ELF-1 (cell line): ENCODE measurements at regions not wholly inside any gene's neighbourhood (a gene's known extent, or its start where the extent isn't known, plus 50 kb on each side); places are given as distances from the start of the nearest gene placed in this dataset.
A peak's percentile ranks its signal among the peaks of the same experiment; 100 is the strongest.
"Not testable (repeated sequence)": the region's sequence is repeated elsewhere in the genome, so short reads cannot be mapped to it uniquely, and the experiment has no call there.

Experiments used
- DNase-seq: peaks from one replicate; pipeline ENCODE4 v3.0.0-alpha.2; 2016; ENCODE audit warnings: low read depth, low spot score

DNA sequence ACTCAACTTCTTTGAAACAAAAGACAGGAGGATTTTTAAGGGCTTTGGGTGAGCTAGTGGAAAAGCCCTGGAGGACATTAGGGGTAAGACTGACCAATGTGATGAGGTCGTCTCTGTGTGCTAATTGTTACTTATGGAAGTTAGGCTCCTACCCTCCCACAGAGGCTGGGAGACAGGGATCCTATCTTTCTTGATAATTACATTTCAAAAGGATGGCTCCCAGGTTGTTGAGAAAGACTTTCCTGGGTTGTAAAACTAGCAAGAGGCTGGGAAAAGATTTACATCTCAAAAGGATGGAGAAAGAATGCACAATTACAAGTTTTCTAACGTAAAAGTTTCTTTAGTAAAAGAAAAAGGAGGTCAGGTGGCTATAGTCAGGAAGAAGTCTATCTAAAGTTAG is 605.8 kb upstream of the GOT2 start:
- DNase-seq, result peak; percentile 58

DNA sequence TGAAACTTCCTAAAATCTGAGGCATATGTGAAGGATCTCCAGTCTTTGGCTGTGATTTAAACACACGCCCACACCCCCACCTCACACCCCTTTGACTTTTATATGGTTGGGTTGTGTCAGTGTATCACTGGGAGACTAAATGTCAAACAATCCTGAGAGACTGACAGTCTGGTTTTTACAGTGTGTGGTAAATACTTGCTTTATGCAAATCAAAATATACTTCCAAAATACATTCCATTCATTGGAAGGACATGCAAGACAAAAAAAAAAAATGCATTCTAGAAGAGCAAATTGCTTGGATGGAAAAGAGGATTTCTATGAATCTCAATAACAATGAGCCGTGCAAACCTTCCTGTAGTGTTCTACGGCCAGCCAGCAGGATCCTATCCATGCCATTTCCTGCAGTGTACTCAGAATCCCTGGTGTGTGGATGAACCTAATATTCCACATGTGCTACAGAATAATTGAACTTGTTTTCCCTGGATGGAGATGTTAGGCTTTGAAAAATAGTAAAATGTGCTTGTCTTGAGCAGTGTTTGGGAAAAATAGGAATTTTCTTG is 602.1 kb upstream of the GOT2 start:
- no peak for DNase-seq

DNA sequence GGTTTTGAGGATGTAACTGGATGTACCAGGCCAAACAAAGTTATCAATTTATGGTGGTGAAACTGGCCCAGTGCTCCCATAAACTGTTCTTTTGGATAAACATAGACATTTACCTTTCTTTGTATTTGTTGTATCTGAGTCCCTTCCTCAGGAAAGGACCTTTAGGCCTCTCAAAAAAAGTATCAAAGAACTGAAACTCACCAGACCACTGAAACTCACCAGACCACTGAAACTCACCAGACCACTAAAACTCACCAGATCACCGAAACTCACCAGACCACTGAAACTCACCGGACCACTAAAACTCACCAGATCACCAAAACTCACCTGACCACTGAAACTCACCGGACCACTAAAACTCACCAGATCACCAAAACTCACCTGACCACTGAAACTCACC is 597.6 kb upstream of the GOT2 start:
- not testable (repeated sequence) for DNase-seq

DNA sequence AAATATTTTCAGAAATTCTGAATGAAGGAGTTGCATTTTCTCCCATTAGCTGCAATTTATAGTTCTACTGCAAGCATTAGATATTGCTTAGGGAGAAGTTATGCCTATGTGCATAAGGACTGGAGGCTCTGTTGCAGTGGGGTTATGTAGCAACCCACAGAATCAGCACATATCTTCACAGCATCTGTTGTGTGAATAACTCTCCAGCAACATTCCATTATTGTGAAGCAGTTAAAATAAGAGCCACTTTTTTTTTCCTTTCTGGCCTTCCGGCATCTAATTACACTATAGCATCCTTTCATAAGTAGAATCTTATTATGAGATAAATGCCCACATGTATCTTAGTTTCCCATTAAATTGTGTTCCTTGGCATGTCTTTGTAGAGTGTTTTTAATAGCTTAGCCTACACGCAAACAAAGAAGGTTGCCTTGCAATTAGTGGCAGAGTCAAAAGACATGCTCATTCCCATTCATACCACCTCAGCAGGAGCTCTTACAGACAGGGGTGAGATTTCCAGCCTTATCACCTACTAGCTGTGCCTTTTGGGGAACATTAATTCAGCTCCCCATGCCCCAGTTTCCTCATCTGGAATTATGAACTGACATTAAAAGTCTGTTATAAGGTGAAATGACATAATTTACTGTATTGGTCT is 596.0 kb upstream of the GOT2 start:
- DNase-seq, result no peak

DNA sequence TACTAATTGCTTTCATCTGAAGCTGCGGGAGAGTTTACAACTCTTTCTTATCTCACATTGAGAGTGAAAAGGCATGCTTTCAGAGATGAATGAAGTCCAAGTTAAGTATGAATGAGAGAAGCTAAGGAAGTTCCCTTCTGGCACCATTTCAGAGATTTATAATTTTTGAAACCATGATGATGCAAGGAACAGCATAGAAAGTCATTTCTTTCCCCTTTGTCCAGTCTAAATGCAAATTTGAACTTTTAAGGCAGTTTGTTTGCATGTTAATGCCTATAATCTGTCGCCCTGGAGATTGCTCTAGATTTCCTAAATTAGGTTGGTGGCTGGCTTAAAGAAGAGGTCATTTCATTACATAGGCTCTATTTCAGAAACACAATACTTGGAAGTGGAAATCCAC is 594.8 kb upstream of the GOT2 start:
- DNase-seq, result no peak

DNA sequence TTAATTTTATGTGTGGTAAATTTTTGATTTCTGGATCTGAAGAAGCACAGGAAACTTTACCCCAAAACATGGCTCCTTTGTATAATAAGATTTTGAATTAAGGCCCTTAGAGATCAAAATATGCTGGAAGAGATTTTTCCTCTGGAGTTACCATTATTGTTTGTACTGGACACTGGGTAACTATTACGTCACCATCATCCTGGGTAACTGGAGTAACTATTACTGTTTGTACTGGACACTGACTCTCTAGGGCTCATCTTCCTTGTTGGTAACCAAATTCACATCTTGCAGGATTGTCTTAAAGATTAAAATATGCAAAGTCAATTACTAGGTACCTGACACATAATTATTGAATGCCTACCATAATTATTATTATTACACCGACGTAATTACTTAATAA is 593.8 kb upstream of the GOT2 start:
- no peak for DNase-seq

DNA sequence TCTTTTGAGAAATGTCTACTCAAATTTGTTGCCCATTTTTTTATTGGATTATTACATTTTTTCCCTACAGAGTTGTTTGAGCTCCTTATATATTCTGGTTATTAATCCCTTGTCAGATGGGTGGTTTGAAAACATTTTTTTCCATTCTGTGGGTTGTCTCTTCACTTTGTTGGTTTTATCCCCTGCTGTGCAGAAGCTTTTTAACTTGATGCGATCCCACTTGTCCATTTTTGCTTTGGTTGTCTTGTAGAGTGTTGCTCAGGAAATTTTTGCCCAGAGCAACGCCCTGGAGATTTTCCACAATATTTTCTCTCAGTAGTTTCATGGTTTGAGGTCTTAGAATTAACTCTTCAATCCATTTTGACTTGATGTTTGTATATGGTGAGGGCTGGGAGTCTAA is 592.8 kb upstream of the GOT2 start:
- DNase-seq, result no peak

DNA sequence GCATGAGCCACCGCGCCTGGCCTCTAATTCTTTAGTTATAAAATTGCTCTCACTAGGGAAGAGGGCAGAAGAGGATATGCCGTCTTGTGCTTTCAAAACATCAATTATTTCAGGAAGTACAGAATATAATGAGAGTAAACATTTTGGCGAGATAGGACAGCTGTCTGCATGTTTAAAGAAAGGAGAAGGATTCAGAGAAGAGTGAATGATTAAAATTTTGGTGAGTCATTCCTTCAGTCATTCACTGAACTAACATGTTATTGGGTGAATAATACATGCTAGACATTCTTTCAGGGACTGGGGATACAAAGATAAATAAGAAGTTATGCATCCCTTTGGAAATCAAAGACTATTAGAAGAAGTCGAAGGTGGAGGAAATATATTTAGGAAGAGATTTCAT is 590.3 kb upstream of the GOT2 start:
- DNase-seq, result no peak

DNA sequence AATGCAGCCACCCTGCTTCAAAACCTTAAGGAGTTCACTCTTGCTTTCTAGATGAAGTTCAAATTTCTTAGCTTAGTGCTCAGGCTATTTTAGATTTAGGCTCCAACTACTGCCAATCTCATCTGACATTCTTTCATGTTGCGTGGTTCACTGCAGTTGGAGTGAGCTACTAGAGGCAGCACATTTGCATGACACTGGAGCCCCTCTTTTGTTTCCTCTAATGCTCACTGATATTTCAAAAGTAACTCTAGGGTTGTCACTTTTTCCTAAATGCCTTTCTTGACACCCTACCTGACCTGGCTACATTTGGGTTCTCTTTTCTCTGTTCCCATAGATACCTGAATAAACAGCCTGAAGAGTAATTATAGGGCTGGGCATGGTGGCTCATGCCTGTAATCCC is 586.5 kb upstream of the GOT2 start:
- no peak for DNase-seq

DNA sequence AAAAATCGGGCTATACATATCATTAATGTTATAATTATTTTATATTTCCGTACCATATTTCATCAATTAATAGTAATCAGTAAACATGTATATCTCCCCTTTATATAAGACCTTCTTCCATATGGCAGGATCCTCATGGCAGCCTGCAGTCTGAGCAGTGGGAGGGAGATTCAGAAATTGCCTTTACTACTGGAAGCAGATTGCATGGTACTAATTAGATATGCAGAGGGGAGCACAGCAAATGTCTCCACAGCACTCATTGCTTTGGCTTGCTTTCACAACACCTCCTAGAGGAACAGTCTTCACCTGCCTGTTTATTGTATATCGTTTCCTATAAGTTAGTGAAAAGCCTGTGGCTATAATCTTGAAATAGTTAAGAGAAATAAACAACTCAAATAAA is 585.8 kb upstream of the GOT2 start:
- no peak for DNase-seq

DNA sequence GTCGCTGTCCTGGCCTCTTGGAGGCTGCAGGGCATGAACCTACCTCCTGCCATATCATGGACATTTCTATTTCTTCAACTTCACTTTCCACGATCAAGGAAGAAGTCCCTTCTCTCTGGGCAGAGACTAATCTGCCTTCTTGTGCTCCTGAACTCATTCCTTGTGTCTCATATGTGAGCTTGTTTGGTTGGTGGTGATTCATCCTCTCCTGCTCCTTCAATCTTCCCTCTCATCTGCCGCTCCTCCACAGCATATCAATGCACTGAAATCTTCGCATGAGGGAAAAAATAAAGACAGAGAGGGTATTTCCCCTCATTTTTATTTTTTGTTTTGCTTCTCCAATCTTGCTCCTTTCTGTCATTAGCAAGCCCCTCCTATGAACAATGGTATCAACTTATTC is 571.7 kb upstream of the GOT2 start:
- DNase-seq, result no peak

DNA sequence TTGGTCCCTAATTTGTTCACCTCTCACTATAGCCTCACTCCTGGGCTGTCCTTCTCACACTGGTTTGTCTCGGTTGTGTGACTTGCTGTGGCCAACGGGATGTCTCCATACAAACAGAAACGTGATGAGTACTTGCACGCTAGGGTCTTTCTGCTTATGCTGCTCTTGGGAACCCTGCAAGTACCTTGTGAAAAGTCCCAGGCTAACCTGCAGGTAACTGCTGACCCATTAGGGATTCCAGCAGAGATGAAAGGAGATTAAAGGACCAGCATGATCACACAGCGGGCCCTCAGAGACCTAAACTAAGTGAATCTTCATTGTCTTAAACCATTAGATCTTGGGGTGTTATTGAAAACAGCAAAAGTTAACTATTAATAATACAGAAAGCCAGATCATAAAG is 562.8 kb upstream of the GOT2 start:
- no peak for DNase-seq

DNA sequence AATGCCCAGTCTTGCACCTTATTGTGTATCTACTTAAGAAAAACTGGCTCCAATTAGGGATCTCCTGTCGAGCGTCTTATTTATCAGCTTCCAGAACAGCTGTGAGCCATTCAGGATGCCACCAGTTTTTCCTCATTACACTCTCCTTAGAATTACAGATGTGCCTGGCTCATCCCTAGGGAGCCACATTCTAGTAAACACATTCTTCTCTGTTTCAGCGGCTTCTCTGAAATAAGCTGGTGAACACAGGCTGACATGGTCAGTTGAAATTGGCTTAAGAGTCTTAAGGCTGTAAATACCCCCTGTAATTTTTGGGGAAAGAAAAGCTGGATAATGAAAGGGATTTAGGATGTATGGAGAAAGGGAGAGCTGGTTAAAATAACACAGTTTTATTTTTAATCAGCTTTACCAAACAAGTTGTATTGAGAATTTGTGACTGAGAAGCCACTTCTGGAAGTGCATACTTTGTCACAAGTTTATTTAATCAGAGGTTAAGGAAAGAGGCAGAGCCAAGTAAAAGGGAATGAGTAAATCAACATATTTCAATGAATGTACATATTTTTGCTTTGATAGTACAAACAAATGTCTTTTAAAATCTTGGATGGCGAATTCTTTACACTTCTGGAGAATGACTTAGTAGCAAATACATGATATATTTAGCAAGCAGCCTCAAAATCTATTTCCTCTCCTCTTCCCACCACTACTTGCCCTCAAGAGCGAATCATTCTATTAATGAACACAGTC is 562.0 kb upstream of the GOT2 start:
- DNase-seq, result peak; percentile 16

DNA sequence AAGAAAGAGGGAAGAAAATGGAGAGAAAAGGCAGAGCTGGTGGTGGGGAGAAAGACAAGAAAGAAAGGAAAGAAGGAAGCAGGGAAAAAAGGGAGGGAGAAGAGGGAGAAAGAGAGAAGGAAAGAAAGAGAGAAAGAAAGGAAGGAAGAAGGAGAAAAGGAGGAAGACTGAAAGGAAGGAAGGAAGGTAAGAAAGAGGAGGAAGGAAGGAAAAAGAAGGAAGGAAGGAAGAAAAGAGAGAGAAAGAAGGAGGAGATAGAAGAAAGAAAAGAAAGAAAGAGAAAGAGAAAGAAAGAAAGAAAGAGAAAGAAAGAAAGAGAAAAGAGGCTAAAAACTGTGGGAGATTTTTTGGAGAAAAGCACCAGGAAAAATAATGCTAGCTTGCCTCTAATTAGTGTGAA is 561.4 kb upstream of the GOT2 start:
- no peak for DNase-seq

DNA sequence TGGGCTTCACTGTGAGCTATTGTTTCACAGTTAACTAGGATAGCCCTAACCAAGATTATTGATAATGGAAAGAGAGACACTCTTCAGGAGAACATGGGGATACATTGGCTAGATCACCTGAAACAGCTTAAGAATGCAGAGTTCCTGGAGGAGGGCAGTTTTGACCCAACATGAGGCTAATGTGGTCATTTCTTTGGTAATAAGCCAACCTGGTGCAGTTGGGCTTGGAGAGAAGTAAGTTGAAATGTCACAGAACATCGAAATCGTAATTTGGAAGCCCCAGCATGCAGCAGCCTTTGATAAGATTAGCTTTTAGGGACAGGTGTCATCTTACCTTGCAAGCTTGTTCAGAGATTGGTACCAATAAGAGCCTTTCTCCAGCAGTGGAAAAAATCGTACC is 556.6 kb upstream of the GOT2 start:
- no peak for DNase-seq

DNA sequence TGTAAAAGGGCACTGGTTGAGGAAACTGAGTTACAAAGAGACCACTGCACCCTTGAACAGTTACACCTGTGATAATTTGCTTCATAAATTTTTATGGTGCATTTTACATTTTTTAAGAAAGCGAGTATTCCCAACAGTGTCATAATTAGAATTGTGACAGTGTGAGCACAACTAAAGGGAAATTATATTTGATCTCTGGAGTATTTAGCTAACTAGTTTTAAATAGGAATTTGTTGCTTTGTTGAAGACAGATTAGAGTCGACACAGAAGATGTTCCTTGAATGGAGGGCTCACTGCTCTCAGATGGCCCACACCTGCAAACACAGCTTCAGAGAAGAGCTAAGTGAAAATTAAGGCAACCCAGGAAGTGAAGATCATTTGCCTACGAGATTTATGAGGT is 555.0 kb upstream of the GOT2 start:
- no peak for DNase-seq

DNA sequence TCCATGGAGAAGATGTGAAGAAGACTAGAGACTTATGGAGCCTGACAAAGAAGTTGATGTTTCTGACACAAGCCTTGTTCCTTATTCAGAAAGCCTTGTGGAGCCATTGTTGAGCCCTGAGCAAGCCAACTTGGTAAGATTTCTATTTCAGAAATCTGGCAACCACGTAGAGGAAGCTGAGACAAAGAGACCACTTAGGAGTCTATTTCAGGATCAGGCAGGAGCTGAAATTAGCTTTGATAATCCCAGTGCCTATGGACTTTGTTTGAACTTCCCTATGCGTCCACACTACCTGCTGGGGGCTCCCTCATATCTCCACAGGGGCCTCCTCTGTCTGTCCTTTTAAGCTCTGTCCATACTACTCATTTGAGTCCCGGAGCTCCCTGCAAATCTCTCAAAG is 540.0 kb upstream of the GOT2 start:
- DNase-seq, result no peak

DNA sequence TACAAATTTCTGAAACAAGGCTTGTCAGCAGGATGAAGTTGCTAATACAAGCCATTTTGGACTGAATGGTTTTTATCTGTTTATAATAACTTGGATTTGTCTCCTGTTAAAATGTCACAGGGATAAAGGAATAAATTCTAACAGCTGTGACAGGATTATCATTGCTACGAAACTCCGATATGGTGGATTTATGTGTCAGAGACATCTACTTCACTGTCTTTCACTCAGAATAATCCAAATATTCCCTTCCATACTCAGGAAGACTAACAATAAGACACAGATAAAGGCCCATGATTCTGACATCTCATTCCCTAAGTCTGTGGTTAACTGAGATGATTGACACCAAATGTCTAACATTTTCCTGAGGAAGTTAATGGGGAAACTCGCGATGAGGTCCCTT is 529.8 kb upstream of the GOT2 start:
- DNase-seq, result no peak

DNA sequence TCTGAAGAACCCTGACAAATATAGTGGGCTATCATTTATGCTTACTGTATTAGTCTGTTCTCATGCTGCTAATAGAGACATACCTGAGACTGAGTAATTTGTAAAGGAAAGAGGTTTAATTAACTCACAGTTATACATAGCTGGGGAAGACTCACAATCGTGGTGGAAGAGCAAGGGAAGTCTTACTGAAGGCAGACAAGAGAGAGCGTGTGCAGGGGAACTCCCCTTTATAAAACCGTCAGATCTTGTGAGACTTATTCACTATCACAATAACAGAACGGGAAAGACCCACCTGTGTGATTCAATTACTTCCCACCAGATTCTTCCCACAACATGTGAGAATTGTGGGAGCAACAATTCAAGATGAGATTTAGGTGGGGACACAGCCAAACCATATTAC is 526.8 kb upstream of the GOT2 start:
- no peak for DNase-seq

DNA sequence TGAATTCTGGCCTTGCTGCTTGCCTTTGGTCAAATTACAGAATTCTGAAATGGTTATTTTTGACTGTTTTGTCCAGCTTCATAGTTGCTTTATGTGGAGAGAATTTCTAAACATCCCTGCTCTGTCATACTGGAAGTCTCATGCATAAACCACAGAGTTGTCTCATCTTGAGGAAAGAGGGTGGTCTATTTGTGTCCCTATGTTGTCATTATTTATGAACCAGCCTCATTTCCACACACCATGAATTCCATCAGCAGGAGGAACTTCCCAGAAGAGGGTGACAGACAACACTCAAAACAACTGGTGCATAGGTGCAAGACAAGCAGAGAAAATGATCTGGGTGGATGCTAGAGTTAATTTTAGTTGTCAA is 525.8 kb upstream of the GOT2 start:
- no peak for DNase-seq

DNA sequence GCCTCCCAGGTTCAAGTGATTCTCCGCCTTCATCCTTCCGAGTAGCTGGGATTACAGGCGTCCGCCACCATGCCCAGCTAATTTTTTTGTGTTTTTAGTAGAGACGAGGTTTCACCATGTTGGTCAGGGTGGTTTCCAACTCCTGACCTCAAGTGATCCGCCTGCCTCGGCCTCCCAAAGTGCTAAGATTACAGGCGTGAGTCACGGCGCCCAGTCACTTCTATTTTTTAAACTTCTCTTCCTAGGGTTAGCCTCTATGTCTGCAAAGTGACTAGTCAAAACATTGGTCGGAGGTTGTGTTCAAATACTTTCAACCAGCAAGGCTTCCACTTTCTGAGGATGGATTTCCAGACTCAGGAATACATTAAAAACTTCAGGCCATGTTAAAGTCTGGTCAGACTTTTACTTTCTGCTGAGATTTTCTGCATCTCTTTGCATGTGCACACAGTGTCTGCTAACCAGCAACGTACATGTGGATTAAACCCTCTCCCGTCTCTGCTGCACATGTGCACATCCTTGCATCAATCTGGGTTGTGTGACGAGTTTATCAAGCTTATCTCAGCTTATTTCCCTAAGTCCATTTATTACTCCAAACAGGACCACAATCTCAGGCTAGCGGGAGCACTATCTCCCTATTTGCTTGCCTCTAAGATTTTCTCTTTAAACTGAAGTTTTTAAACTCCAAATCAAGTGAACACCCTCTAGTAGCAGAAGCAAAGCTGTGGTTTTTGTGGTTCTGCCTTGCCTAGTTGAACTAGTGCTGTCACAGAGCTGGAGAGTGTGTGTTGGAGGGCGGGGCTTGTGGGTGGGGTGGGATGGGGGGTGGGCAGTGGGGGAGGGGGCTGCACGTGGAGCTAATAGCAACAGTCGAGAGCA is 525.2 kb upstream of the GOT2 start:
- no peak for DNase-seq

DNA sequence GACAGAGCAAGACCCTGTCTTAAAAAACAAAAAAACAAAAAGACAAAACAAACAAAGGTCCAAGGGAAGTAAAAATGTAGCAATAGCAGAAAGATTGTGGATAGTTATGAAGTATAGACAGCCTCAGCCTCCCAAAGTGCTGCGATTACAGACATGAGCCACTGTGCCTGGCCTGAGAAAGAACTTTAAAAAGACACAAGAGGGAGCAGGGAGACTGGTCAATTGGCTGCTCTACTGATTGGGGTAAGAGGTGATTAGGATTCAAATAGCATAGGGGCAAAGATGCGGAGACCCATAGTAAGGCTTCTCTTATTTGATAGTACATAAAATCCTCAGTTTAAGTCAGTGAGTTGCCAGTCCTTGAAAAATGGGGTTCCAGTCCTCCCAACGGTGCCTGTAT is 518.2 kb upstream of the GOT2 start:
- peak; percentile 9 for DNase-seq

DNA sequence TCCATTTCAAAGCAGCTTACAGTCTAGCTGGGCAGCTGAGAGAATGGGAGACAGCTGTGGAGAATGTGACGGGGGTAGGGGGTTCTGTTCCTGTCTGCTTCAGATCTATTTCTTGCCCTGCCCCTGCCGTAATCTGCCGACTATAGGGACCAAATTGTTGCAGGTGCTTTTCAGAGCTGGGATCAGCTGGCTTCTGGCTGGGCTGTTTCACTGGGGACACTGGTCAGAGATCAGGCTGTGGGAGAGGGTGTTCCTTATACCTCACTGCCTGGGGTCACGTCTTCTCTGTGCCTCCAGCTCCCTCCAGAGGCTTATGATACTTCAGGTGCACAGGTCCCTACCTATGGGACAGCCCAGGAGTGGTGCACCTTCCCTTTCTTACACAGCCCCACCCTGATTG is 514.9 kb upstream of the GOT2 start:
- DNase-seq, result peak; percentile 53
